Retinal pigment epithelial cell (primary cell): ENCODE measurements at regions not wholly inside any gene's neighbourhood (a gene's known extent, or its start where the extent isn't known, plus 50 kb on each side); places are given as distances from the start of the nearest gene placed in this dataset.

Source experiments
- DNase-seq: peaks from one replicate; pipeline ENCODE4 v3.0.0-alpha.2; 2010; ENCODE audit warnings: low read depth
- H3K4me3 ChIP-seq: 2 replicates; pipeline ENCODE4 v1.5.1; 2011; ENCODE audit warnings: mild to moderate bottlenecking, low read length, control low read depth, moderate library complexity
- CTCF ChIP-seq: conservative IDR thresholded peaks from 2 replicates; pipeline ENCODE4 v1.5.1; 2011; ENCODE audit warnings: low read depth, low read length, control low read depth, inconsistent platforms

DNA sequence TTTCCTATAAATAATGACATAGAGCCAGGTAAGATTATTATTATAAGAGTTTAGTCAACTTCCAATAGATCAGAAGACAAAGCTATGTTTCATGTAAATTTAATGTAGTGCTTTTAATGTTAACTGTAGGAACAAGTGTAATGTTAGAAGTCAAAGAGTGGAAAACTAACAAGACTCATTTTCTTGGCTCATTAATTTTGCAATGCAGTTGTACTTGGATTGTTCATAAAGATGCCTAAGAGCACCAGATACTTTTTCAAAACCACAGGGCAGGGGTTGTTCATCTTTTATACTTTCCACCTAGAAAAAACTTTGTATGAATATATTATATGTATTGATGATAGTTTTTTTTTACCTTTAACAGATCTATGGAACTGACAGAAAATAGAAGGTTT is 1705.3 kb upstream of the CDH9 start:
- no peak for DNase-seq
- no peak overlapping the region for H3K4me3 ChIP-seq
- no peak for TF ChIP-seq CTCF

DNA sequence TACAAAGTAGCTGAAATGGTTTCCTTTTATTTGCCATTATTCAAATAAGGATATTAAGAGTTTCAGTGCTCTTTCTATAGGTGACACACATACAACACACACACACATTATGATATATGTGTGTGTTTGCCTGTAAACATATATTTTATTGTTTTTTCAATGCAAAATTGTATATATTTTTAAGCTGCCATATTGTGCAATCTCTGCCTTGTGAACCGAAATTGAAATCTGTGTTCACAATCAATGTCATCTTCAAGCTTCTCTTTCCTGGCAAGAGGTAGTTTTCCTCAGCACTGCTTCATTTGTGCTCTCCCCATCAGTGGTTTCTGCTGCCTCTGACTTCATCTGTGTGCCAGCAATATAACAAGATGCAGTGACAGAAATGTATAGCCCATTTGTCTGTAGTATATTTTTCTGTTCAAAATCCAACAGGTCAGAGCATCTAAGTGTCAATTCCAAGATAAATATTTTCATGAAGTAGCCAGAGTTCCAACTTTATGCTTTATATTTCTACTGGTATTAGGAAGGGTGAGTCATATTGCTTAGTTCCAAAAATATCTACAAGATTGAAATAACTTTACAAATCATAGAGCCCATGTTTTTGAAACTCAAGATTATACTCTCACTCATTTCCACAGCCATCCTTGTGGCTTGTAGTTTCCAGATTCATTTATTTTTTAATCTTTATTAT is 1704.8 kb upstream of the CDH9 start:
- TF ChIP-seq CTCF, result no peak
- no peak overlapping the region for H3K4me3 ChIP-seq
- peak; percentile 31 for DNase-seq

DNA sequence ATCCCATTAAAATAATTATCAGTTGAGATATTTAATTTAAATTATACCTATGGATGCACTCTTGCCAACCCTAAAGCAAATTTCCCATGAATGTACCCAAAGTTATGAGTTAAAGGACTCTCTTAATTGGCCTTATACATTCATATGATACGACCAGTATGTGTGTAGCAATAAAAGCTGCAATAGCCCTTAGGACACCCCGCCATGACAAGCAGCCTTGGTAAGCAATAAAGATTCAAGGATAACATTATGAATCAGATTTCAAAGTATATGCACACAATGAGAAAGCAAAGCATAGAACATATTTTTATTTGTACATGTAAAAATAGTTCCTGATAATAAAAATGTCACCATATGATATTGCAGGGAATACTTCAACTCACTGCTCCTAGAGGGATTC is 1699.3 kb upstream of the CDH9 start:
- no peak for DNase-seq
- no peak overlapping the region for H3K4me3 ChIP-seq
- TF ChIP-seq CTCF, result no peak

- H3K4me3 ChIP-seq, result no peak overlapping the region
- no peak for DNase-seq
- TF ChIP-seq CTCF, result no peak
These were observed 1698.8 kb upstream of the CDH9 start for GRCh38 chr5:28737222-28737621.

DNA sequence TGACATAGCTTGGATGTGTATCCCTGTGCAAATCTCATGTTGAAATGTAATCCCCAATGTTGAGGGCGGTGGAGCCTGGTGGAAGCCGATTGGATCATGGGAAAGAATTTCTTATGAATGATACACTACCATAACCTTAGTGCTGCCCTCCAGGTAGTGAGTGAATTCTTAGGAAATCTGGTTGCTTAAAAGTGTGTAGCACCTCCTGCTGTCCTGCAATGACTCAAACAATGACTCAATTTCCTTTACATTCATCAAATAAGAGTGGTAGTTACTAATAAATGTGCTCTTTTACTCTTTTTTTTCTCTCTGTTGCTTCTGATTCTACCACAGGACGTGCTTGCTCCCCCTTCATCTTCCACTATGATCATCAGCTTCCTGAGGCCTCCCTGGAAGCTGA is 1696.0 kb upstream of the CDH9 start:
- no peak for DNase-seq
- no peak for TF ChIP-seq CTCF
- H3K4me3 ChIP-seq, result no peak overlapping the region

DNA sequence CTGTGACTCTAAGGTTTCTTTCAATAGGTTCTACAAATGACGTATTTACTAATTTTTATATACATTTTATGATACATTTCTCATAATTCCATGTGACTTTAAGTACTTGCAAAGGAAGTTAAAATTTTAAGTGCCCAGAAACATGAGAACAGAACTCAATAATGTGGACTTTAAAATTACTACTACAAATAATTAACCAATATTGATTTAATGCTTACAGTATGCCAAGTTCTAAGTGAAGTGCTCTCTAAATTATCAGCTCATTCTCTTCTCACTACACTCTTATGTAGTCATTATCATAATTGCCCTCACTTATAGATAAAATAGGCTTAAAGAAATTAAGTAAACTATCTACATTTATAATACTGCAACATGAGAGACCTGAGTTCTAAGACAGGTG is 1690.7 kb upstream of the CDH9 start:
- no peak for DNase-seq
- TF ChIP-seq CTCF, result no peak
- H3K4me3 ChIP-seq, result no peak overlapping the region

DNA sequence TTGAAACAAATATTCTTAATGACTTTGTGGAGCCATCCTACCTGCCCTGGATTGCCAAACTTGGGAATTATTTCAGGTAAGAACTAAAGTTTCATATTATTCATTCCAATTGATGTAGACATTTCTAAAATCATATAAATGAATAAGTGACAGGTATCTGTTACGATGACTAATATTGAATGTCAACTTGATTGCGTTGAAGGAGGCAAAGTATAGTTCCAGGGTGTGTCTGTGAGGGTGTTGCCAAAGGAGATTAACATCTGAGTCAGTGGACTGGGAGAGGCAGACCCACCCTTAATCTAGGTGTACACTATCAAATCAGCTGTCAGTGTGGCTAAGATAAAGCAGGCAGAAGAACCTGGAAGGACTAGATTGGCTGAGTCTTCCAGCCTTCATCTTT is 1688.4 kb upstream of the CDH9 start:
- H3K4me3 ChIP-seq, result no peak overlapping the region
- no peak for TF ChIP-seq CTCF
- DNase-seq, result no peak
